Upper lobe of left lung (tissue), 6 donors: ENCODE measurements at regions not wholly inside any gene's neighbourhood (a gene's known extent, or its start where the extent isn't known, plus 50 kb on each side); places are given as distances from the start of the nearest gene placed in this dataset.

Source experiments
- ATAC-seq, 2 donors: fragments of 200-7000 bp; cut with Tn5 transposase; one replicate each; pipeline ENCODE4 v1.9.1; 2022; ENCODE audit warnings: mild to moderate bottlenecking in 2 of 2, moderate library complexity in 2 of 2; ENCODE audit not compliant: low FRiP score in 2 of 2
- DNase-seq, 2 donors: peaks; one replicate each; pipeline ENCODE4 v3.0.0-alpha.2; 2019 to 2020
- H3K27ac ChIP-seq, 4 donors: fragments of 200-600 bp; sonication (generic); one replicate each; pipeline ENCODE4 v1.5.1; 2016 to 2019
- H3K27me3 ChIP-seq, 4 donors: fragments of 200-600 bp; sonication (generic); one replicate each; pipeline ENCODE4 v1.5.1; 2017 to 2019
- H3K36me3 ChIP-seq, 4 donors: fragments of 200-600 bp; sonication (generic); one replicate each; pipeline ENCODE4 v1.5.1; 2016 to 2019
- H3K4me1 ChIP-seq, 4 donors: fragments of 200-600 bp; sonication (generic); one replicate each; pipeline ENCODE4 v1.5.1; 2018 to 2019
- H3K4me3 ChIP-seq, 4 donors: fragments of 200-600 bp; sonication (generic); one replicate each; pipeline ENCODE4 v1.5.1; 2017 to 2019; ENCODE audit warnings: mild to moderate bottlenecking in 2 of 4, moderate library complexity in 1 of 4
- H3K9me3 ChIP-seq, 4 donors: fragments of 200-600 bp; sonication (generic); one replicate each; pipeline ENCODE4 v1.5.1; 2018 to 2019
- EP300 ChIP-seq, 4 donors: sonication (generic); formaldehyde crosslinking; IDR thresholded peaks; one replicate each; pipeline ENCODE4 v1.5.1; 2017; ENCODE audit warnings: antibody characterized with exemption in 4 of 4, control low read depth in 2 of 4
- POLR2A ChIP-seq, 4 donors: fragments of 450-650 bp; IDR thresholded peaks; one replicate each; pipeline ENCODE4 v1.5.1; 2016 to 2017; ENCODE audit warnings: antibody characterized with exemption in 4 of 4, mild to moderate bottlenecking in 2 of 4
- POLR2AphosphoS5 ChIP-seq, 2 donors: sonication (generic); formaldehyde crosslinking; IDR thresholded peaks; one replicate each; pipeline ENCODE4 v1.5.1; 2017; ENCODE audit warnings: antibody characterized with exemption in 2 of 2
- WGBS, 2 donors: methylation state at CpG; one replicate each; pipeline ENCODE4 v1.1.5; 2017 to 2018; 5-methylcytosine and 5-hydroxymethylcytosine counted together
- TF ChIP-seq, protein P1 (sequence below), 6 experiments: fragments of 450-650 bp in 4 of 6; fragments of 200-600 bp in 2 of 6; sonication (generic) in 2 of 6; IDR thresholded peaks; one replicate each; pipeline ENCODE4 v1.5.1; 2016 to 2019; ENCODE audit warnings: antibody characterized with exemption in 6 of 6
- donor health status: DM: no; HTN: no; CAD: no; lungs with moderate emphysema.
- donor health status: DM: no; HTN: yes; CAD: no; lungs with severe emphysema.

DNA sequence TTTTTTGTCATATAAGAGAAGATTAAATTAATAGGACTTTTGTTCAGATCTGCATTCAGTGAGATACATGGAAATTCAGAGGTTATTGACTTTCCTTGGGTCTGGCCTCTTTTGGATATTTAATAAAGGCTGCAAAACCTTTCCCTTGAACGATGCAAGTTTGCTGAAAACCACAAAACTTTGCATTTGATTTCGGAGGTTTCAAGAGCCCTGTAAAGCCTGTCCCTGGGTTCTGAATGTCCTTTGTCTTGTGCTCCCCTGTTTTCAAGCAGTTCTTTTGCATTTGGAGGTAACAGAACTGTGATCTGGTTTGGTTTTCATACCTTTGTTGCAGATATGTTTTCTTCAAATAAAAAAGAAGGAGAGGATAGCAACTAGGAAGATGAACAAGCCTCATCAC lies 188.1 kb upstream of the DMRT1 start:
- Histone ChIP-seq H3K4me3 (no peak overlapping the region), H3K9me3 (no peaks in the 10 kb centered on the region), H3K27ac (no peak overlapping the region), H3K36me3 (no peaks in the 10 kb centered on the region), H3K27me3 (no peaks in the 10 kb centered on the region), H3K4me1 (peaks cover 25 to 35% (median 30%) of the 10 kb centered on the region in 4 donors)
- WGBS, 2 donors, result 45 to 57% methylated on average over 2 of the region's 2 CpGs
- TF ChIP-seq POLR2AphosphoS5 (IDR thresholded peaks at IDR 0.05) (no peak), EP300 (IDR thresholded peaks at IDR 0.05) (no peak), POLR2A (IDR thresholded peaks at IDR 0.05) (no peak)
- TF ChIP-seq, protein P1, sequence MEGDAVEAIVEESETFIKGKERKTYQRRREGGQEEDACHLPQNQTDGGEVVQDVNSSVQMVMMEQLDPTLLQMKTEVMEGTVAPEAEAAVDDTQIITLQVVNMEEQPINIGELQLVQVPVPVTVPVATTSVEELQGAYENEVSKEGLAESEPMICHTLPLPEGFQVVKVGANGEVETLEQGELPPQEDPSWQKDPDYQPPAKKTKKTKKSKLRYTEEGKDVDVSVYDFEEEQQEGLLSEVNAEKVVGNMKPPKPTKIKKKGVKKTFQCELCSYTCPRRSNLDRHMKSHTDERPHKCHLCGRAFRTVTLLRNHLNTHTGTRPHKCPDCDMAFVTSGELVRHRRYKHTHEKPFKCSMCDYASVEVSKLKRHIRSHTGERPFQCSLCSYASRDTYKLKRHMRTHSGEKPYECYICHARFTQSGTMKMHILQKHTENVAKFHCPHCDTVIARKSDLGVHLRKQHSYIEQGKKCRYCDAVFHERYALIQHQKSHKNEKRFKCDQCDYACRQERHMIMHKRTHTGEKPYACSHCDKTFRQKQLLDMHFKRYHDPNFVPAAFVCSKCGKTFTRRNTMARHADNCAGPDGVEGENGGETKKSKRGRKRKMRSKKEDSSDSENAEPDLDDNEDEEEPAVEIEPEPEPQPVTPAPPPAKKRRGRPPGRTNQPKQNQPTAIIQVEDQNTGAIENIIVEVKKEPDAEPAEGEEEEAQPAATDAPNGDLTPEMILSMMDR (IDR thresholded peaks at IDR 0.05), result no peak
- no peak for DNase-seq
- no peak for ATAC-seq

DNA sequence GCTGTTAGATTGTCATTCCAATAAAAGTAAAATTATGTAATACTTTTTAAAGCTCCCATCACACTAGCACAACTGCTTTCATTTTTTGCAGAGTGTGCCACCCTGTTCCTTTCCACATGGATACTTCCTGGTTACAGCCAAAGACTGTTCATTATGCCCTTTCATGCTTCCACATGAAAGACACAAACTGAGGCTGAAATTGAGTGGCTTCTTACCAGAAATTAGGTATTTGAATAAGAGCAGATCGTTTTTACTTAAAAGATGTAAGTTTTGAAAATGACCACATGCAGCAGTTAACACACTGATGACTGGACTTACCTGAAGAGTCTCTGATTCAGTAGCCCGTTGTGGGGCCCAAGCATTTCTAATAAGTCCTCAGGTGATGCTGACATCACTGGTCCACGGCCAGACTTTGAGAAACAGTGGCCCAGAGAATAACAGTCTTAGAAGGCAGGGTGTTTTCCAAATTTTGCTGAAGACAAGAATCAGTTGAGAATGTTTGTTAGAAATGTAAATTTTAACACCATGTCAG lies 187.6 kb upstream of the DMRT1 start:
- Histone ChIP-seq H3K27me3 (no peaks in the 10 kb centered on the region), H3K4me1 (peaks cover 25 to 35% (median 30%) of the 10 kb centered on the region in 4 donors), H3K4me3 (no peak overlapping the region), H3K9me3 (no peaks in the 10 kb centered on the region), H3K27ac (no peak overlapping the region), H3K36me3 (no peaks in the 10 kb centered on the region)
- DNase-seq, result no peak
- TF ChIP-seq POLR2A (IDR thresholded peaks at IDR 0.05) (no peak), POLR2AphosphoS5 (IDR thresholded peaks at IDR 0.05) (no peak), EP300 (IDR thresholded peaks at IDR 0.05) (no peak)
- TF ChIP-seq, protein P1 (IDR thresholded peaks at IDR 0.05), result no peak
- no peak for ATAC-seq
- 65 to 74% methylated on average over 3 of the region's 3 CpGs for WGBS, 2 donors

DNA sequence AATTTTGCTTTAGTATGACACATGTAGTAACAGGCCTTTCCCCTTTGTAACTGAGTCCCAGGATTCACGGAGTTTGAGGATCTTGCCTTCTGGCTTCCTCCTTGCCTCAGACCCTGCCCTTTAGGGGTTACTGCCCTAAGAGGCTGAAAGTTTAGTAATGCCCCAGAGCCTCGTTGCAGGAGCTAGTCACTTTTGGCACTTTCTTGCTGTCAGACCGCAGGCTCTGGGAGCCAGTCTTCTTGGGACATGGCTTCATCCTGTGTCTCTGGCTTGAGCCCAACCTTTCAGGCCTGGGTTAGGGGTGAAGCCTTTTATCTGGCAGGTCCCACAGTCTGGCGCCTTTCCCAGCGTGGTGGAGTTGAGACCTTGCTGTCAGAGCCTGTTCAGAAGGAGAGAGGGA lies 185.6 kb upstream of the DMRT1 start:
- DNase-seq (peak in 1 of 2 donors; percentile 51), ATAC-seq (peak; percentile 47 to 63)
- H3K36me3 ChIP-seq, result no peaks in the 10 kb centered on the region
- H3K27ac ChIP-seq, result peak overlapping the region in 3 of 4 donors; percentile 9 to 44 (median 37)
- no peak overlapping the region for H3K4me3 ChIP-seq
- 45 to 55% methylated on average over 4 to 5 of the region's 5 CpGs for WGBS, 2 donors
- no peaks in the 10 kb centered on the region for H3K27me3 ChIP-seq
- TF ChIP-seq POLR2A (IDR thresholded peaks at IDR 0.05) (no peak), POLR2AphosphoS5 (IDR thresholded peaks at IDR 0.05) (peak in 1 of 2 donors; percentile 14), EP300 (IDR thresholded peaks at IDR 0.05) (peak in 1 of 4 donors; percentile 51)
- TF ChIP-seq, protein P1 (IDR thresholded peaks at IDR 0.05), result no peak
- H3K4me1 ChIP-seq, result peaks cover 12 to 23% (median 16%) of the 10 kb centered on the region in 4 donors
- no peaks in the 10 kb centered on the region for H3K9me3 ChIP-seq

DNA sequence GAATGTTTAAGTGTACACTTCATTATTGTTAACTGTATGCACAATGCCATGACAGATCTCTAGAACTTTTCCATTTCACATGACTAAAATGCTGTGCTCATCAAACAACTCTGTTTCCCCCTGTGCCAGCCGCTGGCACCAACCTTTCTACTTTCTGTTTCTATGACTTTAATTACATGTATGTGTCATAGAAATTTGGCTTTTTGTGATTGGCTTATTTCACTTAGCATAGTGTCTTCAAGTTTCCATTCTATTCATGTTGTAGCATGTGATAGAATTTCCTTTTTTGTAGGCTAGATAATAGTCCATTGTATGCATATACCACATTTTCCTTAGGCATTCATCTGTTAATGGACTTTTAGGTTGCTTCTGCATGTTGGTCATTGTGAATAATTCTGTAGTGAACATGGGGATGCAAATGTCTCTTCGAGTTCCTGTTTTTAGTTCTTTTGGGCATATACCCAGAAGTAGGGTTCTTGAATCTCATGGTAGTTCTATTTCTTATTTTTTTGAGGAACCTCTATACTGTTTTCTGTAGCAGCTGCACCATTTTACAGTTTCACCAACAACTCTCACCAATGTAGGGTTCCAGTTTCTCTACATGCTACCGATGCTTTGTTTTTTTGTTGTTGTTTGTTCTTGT lies 184.4 kb upstream of the DMRT1 start:
- no peak for TF ChIP-seq POLR2A (IDR thresholded peaks at IDR 0.05)
- TF ChIP-seq, protein P1 (IDR thresholded peaks at IDR 0.05), result no peak
- TF ChIP-seq POLR2AphosphoS5 (IDR thresholded peaks at IDR 0.05), result no peak
- TF ChIP-seq EP300 (IDR thresholded peaks at IDR 0.05), result no peak
- Histone ChIP-seq H3K27ac (peak overlapping the region in 1 of 4 donors; percentile 44), H3K36me3 (no peaks in the 10 kb centered on the region), H3K4me3 (no peak overlapping the region), H3K4me1 (peaks cover 12 to 23% (median 16%) of the 10 kb centered on the region in 4 donors), H3K9me3 (no peaks in the 10 kb centered on the region), H3K27me3 (no peaks in the 10 kb centered on the region)
- DNase-seq, result no peak
- 56 to 71% methylated on average over 2 of the region's 3 CpGs for WGBS, 2 donors
- no peak for ATAC-seq

DNA sequence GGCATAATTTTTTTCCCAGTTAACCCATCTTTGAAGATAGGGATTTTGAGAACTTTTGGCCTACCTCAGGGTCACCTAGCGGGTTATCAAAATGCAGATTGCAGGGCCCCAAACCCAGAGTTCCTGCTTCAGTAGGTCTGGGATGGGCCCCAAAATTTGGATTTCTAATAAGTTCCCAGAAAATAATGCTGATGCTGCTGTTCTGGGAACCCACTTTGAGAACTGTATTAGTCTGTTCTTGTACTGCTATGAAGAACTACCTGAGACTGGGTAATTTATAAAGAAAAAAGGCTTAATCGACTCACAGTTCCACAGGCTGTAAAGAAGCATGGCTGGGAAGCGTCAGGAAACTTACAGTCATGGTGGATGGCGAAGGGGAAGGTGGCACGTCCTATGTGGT lies 182.2 kb upstream of the DMRT1 start:
- ATAC-seq (no peak), DNase-seq (no peak)
- 90 to 94% methylated on average over 5 of the region's 5 CpGs for WGBS, 2 donors
- TF ChIP-seq POLR2A (IDR thresholded peaks at IDR 0.05), result no peak
- TF ChIP-seq, protein P1 (IDR thresholded peaks at IDR 0.05), result no peak
- no peak for TF ChIP-seq POLR2AphosphoS5 (IDR thresholded peaks at IDR 0.05)
- TF ChIP-seq EP300 (IDR thresholded peaks at IDR 0.05), result no peak
- no peaks in the 10 kb centered on the region for H3K9me3 ChIP-seq
- H3K36me3 ChIP-seq, result no peaks in the 10 kb centered on the region
- no peak overlapping the region for H3K4me3 ChIP-seq
- H3K27ac ChIP-seq, result no peak overlapping the region
- H3K4me1 ChIP-seq, result peaks cover 12 to 18% (median 15%) of the 10 kb centered on the region in 4 donors
- H3K27me3 ChIP-seq, result no peaks in the 10 kb centered on the region
